HG02571 (cell line): ENCODE measurements at regions not wholly inside any gene's neighbourhood (a gene's known extent, or its start where the extent isn't known, plus 50 kb on each side); places are given as distances from the start of the nearest gene placed in this dataset.
"Not testable (repeated sequence)": the region's sequence is repeated elsewhere in the genome, so short reads cannot be mapped to it uniquely, and the experiment has no call there.

Experiments used
- ATAC-seq: cut with Tn5 transposase; IDR thresholded peaks from one replicate; pipeline ENCODE4 v1.9.1; 2021; ENCODE audit warnings: mild to moderate bottlenecking, moderate library complexity; ENCODE audit not compliant: unreplicated experiment

DNA sequence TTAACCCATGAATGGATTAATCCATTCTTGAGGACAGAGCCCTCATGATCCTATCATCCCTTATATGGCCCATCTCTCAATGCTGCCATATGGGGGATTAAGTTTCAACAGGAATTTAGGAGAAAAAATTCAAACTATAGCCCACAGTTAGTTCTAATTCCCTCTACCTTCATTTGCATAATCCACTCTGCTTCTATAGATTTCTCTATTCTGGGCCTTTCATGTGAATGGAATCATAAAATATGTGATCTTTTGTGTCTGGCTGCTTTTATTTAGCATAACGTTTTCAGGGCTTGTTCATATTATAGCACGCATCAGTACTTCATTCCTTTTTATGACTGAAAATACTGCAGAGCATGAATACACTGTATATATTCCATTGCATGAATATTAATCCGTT, 55.4 kb downstream of the CTSL start:
- ATAC-seq, result no peak

DNA sequence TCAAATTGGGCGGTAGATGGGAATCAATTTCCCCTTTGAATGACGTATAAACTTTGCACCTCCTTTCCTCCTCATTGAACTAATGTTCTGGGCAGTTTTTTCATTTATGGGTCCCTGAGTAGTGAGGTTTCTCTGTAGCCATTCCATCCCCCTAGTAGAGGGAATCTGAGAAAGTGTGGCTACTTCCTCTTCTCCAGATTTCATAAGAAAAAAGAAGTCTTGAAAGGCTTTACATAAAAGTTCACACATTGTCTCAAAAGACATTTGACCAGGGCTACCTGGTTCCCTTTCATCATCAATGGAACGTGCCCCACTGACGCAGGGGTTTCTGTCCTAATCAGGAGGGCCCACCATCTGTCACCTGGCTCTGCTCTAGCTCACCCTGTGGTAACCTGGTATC, 57.3 kb downstream of the CTSL start:
- ATAC-seq, result no peak

GRCh38 chr9:87785315-87785970, 59.5 kb downstream of the CTSL start:
- not testable (repeated sequence) for ATAC-seq

GRCh38 chr9:87786423-87786822, 60.5 kb downstream of the CTSL start:
- no peak for ATAC-seq

DNA sequence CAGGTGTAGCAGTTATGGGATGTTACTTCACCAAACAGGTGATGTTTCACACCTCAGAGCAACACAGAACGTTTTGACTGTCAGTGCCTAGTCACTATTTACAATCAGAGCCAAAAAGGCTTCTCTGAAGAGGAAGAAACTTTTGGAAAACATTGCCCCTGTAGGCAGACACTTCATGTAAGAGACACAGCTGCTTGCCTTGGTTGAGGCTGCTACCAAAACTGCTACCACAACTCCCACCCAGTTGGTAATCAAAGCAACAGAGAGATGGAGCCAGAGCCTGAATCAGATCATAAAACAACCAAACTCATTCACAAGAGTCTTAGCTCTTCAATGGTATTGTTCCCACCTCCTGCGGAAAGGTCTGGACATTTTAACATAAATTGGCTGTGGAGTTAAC, 61.0 kb downstream of the CTSL start:
- ATAC-seq, result no peak

DNA sequence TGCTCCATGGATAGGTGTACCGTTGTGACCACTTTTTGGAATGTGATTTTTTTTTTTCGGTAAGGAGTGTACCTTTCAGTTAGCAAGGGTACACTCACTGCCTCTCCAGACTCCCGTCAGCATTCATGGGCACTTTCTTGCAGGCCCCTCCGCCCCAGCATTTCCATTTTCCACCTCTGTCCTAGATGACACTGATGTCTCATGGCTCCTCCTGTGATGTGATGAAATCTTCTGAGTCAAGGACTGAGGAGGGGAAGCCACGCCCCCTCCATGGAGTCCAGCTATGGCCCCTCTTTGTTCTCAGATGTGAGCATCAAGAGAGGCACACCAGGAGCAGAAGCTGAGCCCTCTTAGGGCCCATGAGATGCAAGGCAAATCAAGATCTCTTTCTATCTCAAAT, 61.8 kb downstream of the CTSL start:
- ATAC-seq, result no peak

DNA sequence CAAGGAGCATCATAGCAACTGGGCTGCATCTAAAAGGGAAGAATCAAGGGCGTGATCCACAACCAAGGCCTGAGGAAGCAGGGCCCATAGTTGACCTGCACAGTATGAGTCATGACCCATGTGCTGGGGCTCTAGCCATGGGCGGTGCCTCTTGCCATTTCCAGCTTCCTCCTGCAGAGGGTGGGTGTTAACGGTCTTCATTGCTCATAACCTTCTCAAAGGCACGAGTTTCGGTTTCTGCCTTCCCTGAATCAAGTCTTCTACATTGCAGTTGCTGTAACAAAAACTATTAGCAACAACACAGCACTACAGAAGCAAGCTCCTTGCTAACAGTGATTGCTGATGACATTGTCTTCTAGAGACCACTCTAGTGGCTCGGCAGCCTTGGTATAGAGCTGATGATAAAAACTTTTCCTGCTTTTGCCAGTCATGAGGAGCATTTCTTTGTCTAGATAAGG, 66.9 kb downstream of the CTSL start:
- peak; percentile 68 for ATAC-seq

DNA sequence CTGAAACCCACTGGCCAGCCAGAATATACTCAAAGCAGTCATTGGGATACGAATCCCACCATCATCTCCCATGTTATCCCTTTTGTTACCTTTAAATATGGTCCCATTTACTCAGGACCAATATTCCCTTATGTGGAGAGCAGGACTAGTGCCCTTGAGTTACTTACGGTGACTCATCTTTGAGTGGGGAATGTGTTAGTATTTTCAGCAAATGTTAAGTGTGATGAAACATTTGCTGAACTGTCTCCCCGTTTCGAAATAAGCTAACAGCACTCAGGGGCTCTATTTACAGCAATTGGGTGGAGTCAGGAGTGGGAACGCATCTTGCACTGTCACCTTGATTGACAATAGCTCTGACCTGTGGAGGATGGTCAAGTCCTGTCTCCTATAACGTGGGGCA, 67.4 kb downstream of the CTSL start:
- no peak for ATAC-seq

DNA sequence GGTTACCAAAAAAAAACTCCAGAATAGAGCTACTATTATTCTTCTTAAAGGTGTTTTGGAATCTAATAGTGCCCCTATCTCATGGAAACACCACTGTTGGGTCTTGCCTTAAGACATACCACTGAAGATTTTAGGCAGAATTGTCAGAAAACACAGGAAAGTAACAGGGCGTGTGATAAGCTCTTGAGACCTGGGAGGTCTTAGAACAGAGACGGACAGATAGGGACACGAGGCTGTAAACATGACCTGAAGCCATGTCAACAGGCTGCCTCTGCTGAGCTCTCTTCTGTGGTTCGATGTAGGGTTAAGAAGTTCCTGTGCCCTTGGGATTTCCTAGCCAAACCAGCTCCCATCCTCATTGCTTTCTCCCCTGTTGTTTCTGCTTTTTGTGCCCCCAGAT, 69.3 kb downstream of the CTSL start:
- no peak for ATAC-seq

DNA sequence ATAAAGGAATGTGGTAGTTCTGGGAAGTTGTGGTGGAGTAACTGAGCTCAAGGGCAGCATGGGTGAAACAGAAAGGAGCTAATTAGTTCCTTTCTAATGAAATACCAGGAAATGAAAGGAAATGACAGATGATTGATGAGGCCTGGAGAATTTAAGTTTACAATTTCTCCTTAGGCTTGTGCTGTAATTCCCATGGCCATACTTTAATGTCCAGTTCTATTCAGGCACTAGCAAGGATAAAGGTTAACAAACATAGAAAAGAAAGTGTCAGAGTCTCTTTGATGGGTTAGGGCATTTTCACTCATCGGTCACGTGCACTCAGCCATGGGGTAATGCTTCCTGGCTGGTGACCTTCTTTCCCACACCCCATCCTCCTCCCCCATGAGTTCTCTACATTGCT, 70.3 kb downstream of the CTSL start:
- ATAC-seq, result no peak

GRCh38 chr9:87798261-87798833, 72.4 kb downstream of the CTSL start:
- no peak for ATAC-seq

GRCh38 chr9:87799503-87799902, 73.6 kb downstream of the CTSL start:
- ATAC-seq, result no peak

- ATAC-seq, result no peak
Measured at GRCh38 chr9:87800456-87800855, 74.5 kb downstream of the CTSL start.

DNA sequence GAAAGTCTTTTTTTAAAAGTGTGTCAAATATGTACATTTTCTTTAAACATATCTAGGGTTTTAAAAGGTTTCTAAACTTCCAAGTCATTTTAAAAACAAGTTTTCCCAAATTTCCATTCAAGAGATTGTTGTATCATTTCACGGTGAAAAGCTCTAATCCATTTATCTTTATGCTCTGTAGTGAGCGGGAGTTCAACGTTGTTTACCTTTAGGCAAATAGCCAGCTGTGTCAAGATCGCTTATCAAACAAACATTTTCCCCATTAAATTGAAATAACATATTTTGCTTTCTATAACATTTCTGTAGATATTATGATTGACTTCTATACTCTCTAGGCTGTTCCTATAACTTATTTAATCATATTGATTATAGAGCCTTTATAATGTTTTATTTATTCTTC, 75.1 kb downstream of the CTSL start:
- no peak for ATAC-seq

DNA sequence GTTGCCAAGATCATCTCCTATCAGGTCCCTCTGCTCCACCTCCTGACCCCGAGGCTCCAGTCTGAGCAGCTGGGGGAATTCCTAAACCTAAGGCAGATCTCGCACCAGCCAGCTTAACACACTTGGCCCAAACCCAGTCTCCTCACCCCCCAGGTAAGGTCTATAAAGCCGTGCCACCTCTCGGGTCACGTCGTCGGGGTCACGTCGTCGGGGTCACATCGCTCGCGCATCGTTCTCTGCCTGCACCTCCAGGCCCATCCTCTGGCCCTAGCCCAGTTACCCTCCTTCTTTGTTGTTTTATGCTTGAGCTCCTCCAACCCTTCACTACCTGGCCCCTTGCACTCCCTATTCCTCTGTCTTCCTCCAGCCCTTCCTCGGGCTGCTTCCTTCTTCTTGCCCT, 77.2 kb downstream of the CTSL start:
- ATAC-seq, result no peak

DNA sequence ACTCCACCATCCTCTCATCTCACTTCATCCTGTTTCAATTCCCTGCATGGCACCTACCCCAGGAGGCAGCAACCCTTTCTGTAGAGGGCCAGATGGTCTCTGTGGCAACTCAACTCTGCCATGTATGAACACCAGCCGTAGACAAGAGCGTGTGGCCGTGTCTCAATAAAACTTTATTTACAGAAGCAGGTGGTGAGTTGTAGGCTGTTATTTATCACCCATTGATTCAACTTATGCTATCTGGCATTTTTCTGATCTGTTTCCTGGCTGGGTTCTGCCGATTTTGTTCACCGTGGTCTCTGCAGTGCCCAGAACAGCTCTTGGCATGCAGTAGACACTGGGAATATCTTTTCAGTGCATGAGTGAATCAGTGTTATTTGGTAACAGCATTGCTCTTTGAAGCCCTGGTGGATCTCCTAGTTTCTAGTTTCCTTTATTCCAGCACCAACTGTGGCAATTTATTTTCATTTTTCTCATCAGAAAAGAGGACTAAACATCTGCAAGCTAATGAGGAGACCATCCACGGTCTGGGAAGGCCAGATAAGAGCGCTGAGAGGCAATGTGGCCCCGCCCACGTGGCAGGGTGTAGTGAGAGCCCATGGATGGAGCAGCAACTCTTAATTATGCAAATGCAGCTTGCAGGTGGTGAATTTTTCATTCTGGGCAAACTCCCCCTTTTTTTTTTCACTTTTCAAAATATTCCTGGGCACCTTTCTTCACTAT, 77.9 kb downstream of the CTSL start:
- no peak for ATAC-seq

DNA sequence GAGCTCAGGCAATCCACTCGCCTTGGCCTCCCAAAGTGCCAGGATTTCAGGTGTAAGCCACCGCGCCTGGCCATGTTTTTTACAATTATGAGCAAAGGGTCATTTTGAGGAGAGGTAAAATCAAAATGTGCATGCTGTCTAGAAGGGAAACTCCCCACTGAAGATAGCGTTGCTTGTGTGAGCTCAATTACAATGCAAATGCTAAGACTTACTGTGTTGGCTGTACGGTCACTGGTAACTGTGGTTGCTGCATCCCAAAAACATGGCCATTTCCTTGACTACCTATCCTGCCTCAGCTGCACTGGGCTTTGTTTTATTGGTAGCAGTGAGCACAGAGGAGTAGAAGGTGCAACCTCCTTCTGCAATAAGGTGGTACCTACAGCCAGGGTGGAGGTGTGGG, 77.4 kb upstream of the SPATA31E1 start:
- no peak for ATAC-seq

- ATAC-seq, result no peak
Measured at GRCh38 chr9:87810008-87810407, 72.7 kb upstream of the SPATA31E1 start.

GRCh38 chr9:87810679-87811178, 71.9 kb upstream of the SPATA31E1 start:
- no peak for ATAC-seq

DNA sequence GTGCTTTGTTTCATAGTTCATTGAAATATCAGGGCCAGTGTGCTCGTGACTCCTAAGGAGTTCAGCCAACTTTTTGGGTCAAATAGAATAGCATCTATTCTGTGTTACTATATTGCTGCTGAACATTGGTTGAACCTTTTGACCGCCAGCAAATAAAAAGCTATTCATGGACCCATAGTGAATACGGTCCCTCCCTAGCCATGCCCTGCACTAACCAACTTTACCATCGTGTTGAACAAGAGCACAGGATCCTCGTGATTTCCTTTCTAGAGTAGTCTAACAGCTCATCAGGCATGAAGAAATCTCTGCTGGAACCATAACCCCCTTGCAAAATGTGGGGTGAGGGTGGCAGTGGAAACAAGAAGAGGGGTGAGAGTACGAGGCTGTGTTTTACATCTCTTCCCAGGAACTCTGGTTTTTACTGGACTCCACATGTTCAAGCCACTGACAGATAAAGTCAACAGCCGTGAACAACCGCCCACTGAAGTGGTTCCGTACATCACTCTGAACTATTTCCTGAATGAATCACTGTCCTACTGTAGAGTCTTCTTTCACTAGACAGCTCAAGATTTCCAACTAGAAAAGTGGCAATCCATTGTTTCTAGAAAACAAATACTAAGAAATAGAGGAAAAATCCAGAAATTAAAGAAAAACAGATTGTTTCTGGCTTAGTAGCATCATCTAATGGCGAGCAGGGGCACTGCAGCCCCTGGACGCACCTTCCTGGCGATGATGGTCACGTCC, 70.1 kb upstream of the SPATA31E1 start:
- ATAC-seq, result no peak

DNA sequence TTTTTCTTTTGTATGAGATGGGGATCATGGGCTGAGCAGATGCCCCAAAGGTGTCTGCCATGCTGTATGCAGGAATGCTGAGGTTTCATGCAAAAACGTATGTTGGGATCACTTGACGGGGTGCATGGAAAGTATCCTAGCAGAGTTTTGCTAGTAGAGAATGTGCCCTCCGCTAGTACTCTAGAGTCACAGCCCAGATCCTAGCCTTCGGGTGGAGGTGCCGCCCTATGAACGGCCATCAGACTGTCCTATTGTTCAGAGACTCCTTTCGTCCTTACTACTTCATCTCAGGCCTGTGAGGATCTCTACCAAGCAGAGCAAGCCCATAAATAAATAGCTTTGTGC, 69.6 kb upstream of the SPATA31E1 start:
- ATAC-seq, result no peak

- ATAC-seq, result no peak
Measured at GRCh38 chr9:87816036-87816435, 66.6 kb upstream of the SPATA31E1 start.
